ENCODE measurements at regions not wholly inside any gene's neighbourhood (a gene's known extent, or its start where the extent isn't known, plus 50 kb on each side); places are given as distances from the start of the nearest gene placed in this dataset.

GRCh38 chr14:49516286-49516685, 69.9 kb downstream of the RPS29 start:
- Histone ChIP-seq H3K9ac (ENCODE audit: low read depth in 1 of 2, low read length in 2 of 2) (no peak overlapping the region), H3K36me3 (ENCODE audit: control insufficient read depth in 4 of 4, insufficient read depth in 3 of 4, low read depth in 1 of 4, low read length in 3 of 4) (no peaks in the 10 kb centered on the region), H3K27ac (ENCODE audit: low read depth in 1 of 2, low read length in 2 of 2) (no peak overlapping the region), H3K4me3 (ENCODE audit: low read depth in 1 of 3, low read length in 3 of 3) (no peak overlapping the region), H3K9me3 (ENCODE audit: control insufficient read depth in 4 of 4, low read length in 3 of 4) (no peaks in the 10 kb centered on the region), H3K4me1 (ENCODE audit: control insufficient read depth in 4 of 4, insufficient read depth in 4 of 4, low read length in 3 of 4) (no peaks in the 10 kb centered on the region), H3K27me3 (ENCODE audit: control insufficient read depth in 4 of 4, insufficient read depth in 4 of 4, low read length in 3 of 4) (no peaks in the 10 kb centered on the region)
- 63% methylated on average over 3 of the region's 3 CpGs for WGBS
- DNase-seq (ENCODE audit: low spot score), result no peak
- TF ChIP-seq ZBTB33 (IDR thresholded peaks at IDR 0.05) (no peak), SP1 (IDR thresholded peaks at IDR 0.05) (no peak), RAD21 (IDR thresholded peaks at IDR 0.05) (no peak), CTCF (IDR thresholded peaks at IDR 0.05; ENCODE audit: low read depth, low read length, missing input control) (no peak), YY1 (IDR thresholded peaks at IDR 0.05) (no peak)

- H3K27me3 ChIP-seq (ENCODE audit: control insufficient read depth in 4 of 4, insufficient read depth in 4 of 4, low read length in 3 of 4), result no peaks in the 10 kb centered on the region
- TF ChIP-seq CTCF (IDR thresholded peaks at IDR 0.05; ENCODE audit: low read depth, low read length, missing input control) (no peak), HNF4G (IDR thresholded peaks at IDR 0.05) (no peak), ZBTB33 (IDR thresholded peaks at IDR 0.05) (no peak), SP1 (IDR thresholded peaks at IDR 0.05) (no peak), GABPA (IDR thresholded peaks at IDR 0.05 in 1 of 2, conservative IDR thresholded peaks at IDR 0.05 in 1 of 2) (no peak), RXRA (IDR thresholded peaks at IDR 0.05) (no peak), FOXA1 (IDR thresholded peaks at IDR 0.05) (no peak), YY1 (IDR thresholded peaks at IDR 0.05) (no peak), JUND (IDR thresholded peaks at IDR 0.05) (no peak), ATF3 (IDR thresholded peaks at IDR 0.05) (no peak)
- no peaks in the 10 kb centered on the region for H3K4me1 ChIP-seq (ENCODE audit: control insufficient read depth in 4 of 4, insufficient read depth in 4 of 4, low read length in 3 of 4)
- no peak for DNase-seq (ENCODE audit: low spot score)
- H3K9me3 ChIP-seq (ENCODE audit: control insufficient read depth in 4 of 4, low read length in 3 of 4), result peaks cover 0 to 2% (median 0%) of the 10 kb centered on the region in 4 donors
- H3K9ac ChIP-seq (ENCODE audit: low read depth in 1 of 2, low read length in 2 of 2), result no peak overlapping the region
- no peaks in the 10 kb centered on the region for H3K36me3 ChIP-seq (ENCODE audit: control insufficient read depth in 4 of 4, insufficient read depth in 3 of 4, low read depth in 1 of 4, low read length in 3 of 4)
- H3K4me3 ChIP-seq (ENCODE audit: low read depth in 1 of 3, low read length in 3 of 3), result no peak overlapping the region
- H3K27ac ChIP-seq (ENCODE audit: low read depth in 1 of 2, low read length in 2 of 2), result no peak overlapping the region
These were observed 73.6 kb downstream of the RPS29 start for GRCh38 chr14:49512571-49512970.
